Endothelial cell of umbilical vein (primary cell): ENCODE measurements at regions not wholly inside any gene's neighbourhood (a gene's known extent, or its start where the extent isn't known, plus 50 kb on each side); places are given as distances from the start of the nearest gene placed in this dataset.

ENCODE experiments used
- BruUV-seq: library from RNA; stranded (reverse); fragments of 400-500 nt; replicated peaks from 2 replicates; lab custom pipeline; 2021; lab: Mats Ljungman, UMichigan
- CTCF ChIA-PET: fragments of 300-600, 350-600 bp; sonication (Branson Sonifier 250); formaldehyde crosslinking; loops from one replicate; lab custom pipeline; 2021; ENCODE audit warnings: antibody characterized with exemption, inconsistent platforms; lab: Charles Lee
- POLR2A ChIA-PET: fragments of 300-600, 350-600 bp; sonication (Branson Sonifier 250); formaldehyde crosslinking; loops from one replicate; lab custom pipeline; 2021; ENCODE audit warnings: antibody characterized with exemption, inconsistent platforms; lab: Charles Lee
- DNase-seq: peaks from one replicate; pipeline ENCODE4 v3.0.0-alpha.2; 2011; ENCODE audit warnings: low read depth, low spot score
- FAIRE-seq: peaks from 2 replicates; lab custom pipeline; 2011; peaks lifted over from hg19 to GRCh38; lab: Jason Lieb, UNC
- H2AFZ ChIP-seq: 2 replicates; pipeline ENCODE4 v1.6.0; 2012; ENCODE audit warnings: low read depth, low read length, control low read depth, inconsistent platforms
- H3K27ac ChIP-seq: 2 replicates; pipeline ENCODE4 v1.5.1; 2011; ENCODE audit warnings: low read depth, mild to moderate bottlenecking, control low read depth, low read length, moderate library complexity; ENCODE audit not compliant: insufficient read depth
- H3K27me3 ChIP-seq, 2 experiments: 2 replicates each; pipeline versions ENCODE4 v1.6.0 to v1.6.1; 2011; ENCODE audit warnings: low read length in 2 of 2, mixed read lengths in 1 of 2; ENCODE audit not compliant: control insufficient read depth in 2 of 2, insufficient read depth in 2 of 2
- H3K36me3 ChIP-seq, 2 experiments: 2 replicates in 1 of 2; 3 replicates in 1 of 2; pipeline ENCODE4 v1.5.1; 2011; ENCODE audit warnings: low read length in 2 of 2, mild to moderate bottlenecking in 1 of 2, moderate library complexity in 1 of 2; ENCODE audit not compliant: control insufficient read depth in 2 of 2, insufficient read depth in 2 of 2; ENCODE audit errors: extremely low read depth in 1 of 2
- H3K4me1 ChIP-seq: 3 replicates; pipeline ENCODE4 v1.5.1; 2011; ENCODE audit warnings: mild to moderate bottlenecking, low read length; ENCODE audit not compliant: control insufficient read depth, insufficient read depth; ENCODE audit errors: extremely low read depth
- H3K4me2 ChIP-seq: 2 replicates; pipeline ENCODE4 v1.6.1; 2011; ENCODE audit warnings: low read length, control low read depth, mixed read lengths; ENCODE audit not compliant: insufficient read depth
- H3K4me3 ChIP-seq, 3 experiments: fragments of 200-600 bp in 1 of 3; sonication (generic), shearing (Covaris generic) in 1 of 3; replicated peaks in 1 of 3; 2 replicates each; pipeline ENCODE4 v1.5.1; 2011 to 2016; ENCODE audit warnings: control low read depth in 3 of 3, low read length in 3 of 3, mild to moderate bottlenecking in 2 of 3, inconsistent platforms in 1 of 3, low read depth in 1 of 3, moderate library complexity in 1 of 3; ENCODE audit not compliant: insufficient read depth in 1 of 3
- H3K79me2 ChIP-seq: 2 replicates; pipeline ENCODE4 v1.6.0; 2012; ENCODE audit warnings: low read length, inconsistent platforms; ENCODE audit not compliant: control insufficient read depth, insufficient read depth
- H3K9ac ChIP-seq: replicated peaks from 2 replicates; pipeline ENCODE3; 2011; ENCODE audit warnings: low read length, control low read depth; ENCODE audit not compliant: insufficient read depth; ENCODE audit errors: extremely low read depth
- H3K9me1 ChIP-seq: replicated peaks from 3 replicates; pipeline ENCODE4 v1.6.0; 2011; ENCODE audit warnings: mild to moderate bottlenecking, low read length; ENCODE audit not compliant: control insufficient read depth, insufficient read depth; ENCODE audit errors: extremely low read depth
- H3K9me3 ChIP-seq: replicated peaks from 2 replicates; pipeline ENCODE4 v1.5.1; 2012; ENCODE audit warnings: low read length, inconsistent platforms; ENCODE audit not compliant: control insufficient read depth, insufficient read depth
- H4K20me1 ChIP-seq: replicated peaks from 2 replicates; pipeline ENCODE3; 2011; ENCODE audit warnings: mild to moderate bottlenecking, low read length; ENCODE audit not compliant: control insufficient read depth, insufficient read depth; ENCODE audit errors: extremely low read depth
- EZH2 ChIP-seq: IDR thresholded peaks from 2 replicates; pipeline ENCODE4 v1.6.1; 2012; ENCODE audit warnings: borderline replicate concordance, low read depth, mild to moderate bottlenecking, moderate library complexity, low read length, inconsistent platforms; ENCODE audit not compliant: severe bottlenecking
- FOS ChIP-seq: IDR thresholded peaks from 2 replicates; pipeline ENCODE4 v1.6.1; 2011; ENCODE audit warnings: mild to moderate bottlenecking, low read length, moderate library complexity, borderline replicate concordance; ENCODE audit not compliant: insufficient read depth
- GATA2 ChIP-seq: IDR thresholded peaks from 2 replicates; pipeline ENCODE4 v1.7.0; 2011; ENCODE audit warnings: low read depth, mild to moderate bottlenecking, moderate library complexity, mixed read lengths, low read length; ENCODE audit not compliant: insufficient read length, insufficient read depth
- JUN ChIP-seq: IDR thresholded peaks from 2 replicates; pipeline ENCODE4 v1.6.1; 2011; ENCODE audit warnings: borderline replicate concordance, low read depth; ENCODE audit not compliant: insufficient read length, insufficient read depth
- MYC ChIP-seq: IDR thresholded peaks from one replicate; pipeline ENCODE4 v1.6.1; 2011; ENCODE audit warnings: mild to moderate bottlenecking, low read depth, low read length
- POLR2A ChIP-seq: IDR thresholded peaks from 2 replicates; pipeline ENCODE4 v1.6.1; 2012; ENCODE audit warnings: low read depth, mild to moderate bottlenecking, control low read depth, low read length
- POLR2AphosphoS5 ChIP-seq: IDR thresholded peaks from 2 replicates; pipeline ENCODE4 v1.6.1; 2012; ENCODE audit warnings: low read depth, mild to moderate bottlenecking, control low read depth, low read length, moderate library complexity; ENCODE audit not compliant: insufficient read depth
- dilution Hi-C: fragments of 300-500 bp; cut with MboI; formaldehyde crosslinking; loops from one replicate; pipeline ENCODE4 v1.15.0; 2019; ENCODE audit warnings: low sequenced_read_pairs; ENCODE audit not compliant: extremely low pct_ligation_motif_present
- intact Hi-C: fragments of 100-400 bp; cut with micrococcal nuclease; formaldehyde crosslinking; loops from one replicate; pipeline ENCODE4 v1.10.0; 2022
- TF ChIP-seq, protein P1 (sequence below): IDR thresholded peaks from 2 replicates; pipeline ENCODE4 v1.6.1; 2011; ENCODE audit not compliant: insufficient read depth, insufficient read length
- TF ChIP-seq, protein P2 (sequence below), 2 donors: IDR thresholded peaks; 1 replicate in 1 of 2; 2 replicates in 1 of 2; pipeline ENCODE4 v1.5.1; 2011; ENCODE audit warnings: low read length in 2 of 2, mild to moderate bottlenecking in 2 of 2, moderate library complexity in 2 of 2, control low read depth in 1 of 2, inconsistent platforms in 1 of 2, low read depth in 1 of 2; ENCODE audit not compliant: insufficient read depth in 1 of 2; ENCODE audit errors: extremely low read depth in 1 of 2

DNA sequence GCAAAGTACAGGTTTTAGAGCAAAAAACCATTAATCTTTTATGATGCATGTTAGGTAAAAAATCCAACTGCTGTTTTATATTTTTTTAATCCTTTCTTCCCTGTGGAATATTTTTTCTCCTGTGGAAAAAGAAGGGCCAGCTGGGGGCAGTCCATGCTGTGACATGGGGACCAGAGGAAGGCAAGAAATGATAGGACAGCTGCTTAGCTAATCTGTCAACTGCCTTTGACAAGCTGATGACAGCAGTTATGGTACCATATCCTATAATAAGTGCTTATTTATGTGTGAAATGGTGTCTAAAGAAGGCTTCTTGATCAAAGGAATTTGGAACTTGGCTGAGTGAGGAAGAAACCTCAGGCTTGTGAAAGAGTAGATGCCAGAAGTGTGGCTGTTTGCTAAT, 452.4 kb upstream of the NOVA1 start:
- Histone ChIP-seq H2AFZ (no peak overlapping the region), H3K27ac (no peak overlapping the region), H3K9me1 (no peaks in the 10 kb centered on the region), H4K20me1 (no peaks in the 10 kb centered on the region), H3K27me3 (no peaks in the 10 kb centered on the region), H3K4me2 (no peak overlapping the region), H3K36me3 (no peaks in the 10 kb centered on the region), H3K4me3 (no peak overlapping the region), H3K4me1 (no peaks in the 10 kb centered on the region), H3K9me3 (no peaks in the 10 kb centered on the region), H3K79me2 (no peaks in the 10 kb centered on the region), H3K9ac (no peak overlapping the region)
- BruUV-seq: no TSS peak
- ChIA-PET CTCF (no interaction called here), POLR2A (no interaction called here)
- TF ChIP-seq, protein P1, sequence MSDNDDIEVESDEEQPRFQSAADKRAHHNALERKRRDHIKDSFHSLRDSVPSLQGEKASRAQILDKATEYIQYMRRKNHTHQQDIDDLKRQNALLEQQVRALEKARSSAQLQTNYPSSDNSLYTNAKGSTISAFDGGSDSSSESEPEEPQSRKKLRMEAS: no peak
- TF ChIP-seq FOS (no peak), POLR2A (no peak), GATA2 (no peak), MYC (no peak), JUN (no peak), POLR2AphosphoS5 (no peak)
- no peak for FAIRE-seq
- intact Hi-C loops (loop anchor here (1.0 kb wide), 1 partner anchor 478 kb away; no protein-coding TSS in a partner anchor), dilution Hi-C loops (no loop called here)
- no peak for DNase-seq

DNA sequence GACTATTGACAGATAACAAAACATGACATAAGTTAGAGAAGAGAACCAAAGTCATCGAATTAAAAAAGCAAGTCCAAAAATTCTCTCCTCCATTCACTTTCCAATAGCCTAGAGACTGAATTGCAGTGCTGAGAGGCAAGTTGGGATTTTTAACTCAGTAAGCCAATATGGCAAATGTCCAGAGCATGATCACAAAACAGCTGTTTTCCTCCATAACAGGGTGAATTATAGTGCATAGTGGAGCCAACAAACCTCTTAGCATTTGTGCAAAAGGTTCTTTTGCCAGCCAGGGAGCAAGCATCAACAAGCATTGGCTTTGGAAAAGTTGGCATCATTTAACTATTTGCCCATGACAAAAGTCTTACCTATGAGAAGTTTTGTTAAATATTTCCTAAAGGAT, 458.8 kb upstream of the NOVA1 start:
- Histone ChIP-seq H3K9ac (no peak overlapping the region), H2AFZ (no peak overlapping the region), H3K4me1 (no peaks in the 10 kb centered on the region), H3K9me1 (no peaks in the 10 kb centered on the region), H3K4me3 (no peak overlapping the region), H3K27ac (no peak overlapping the region), H3K9me3 (no peaks in the 10 kb centered on the region), H3K4me2 (no peak overlapping the region), H3K27me3 (no peaks in the 10 kb centered on the region), H3K79me2 (no peaks in the 10 kb centered on the region), H3K36me3 (no peaks in the 10 kb centered on the region), H4K20me1 (no peaks in the 10 kb centered on the region)
- TF ChIP-seq POLR2AphosphoS5: no peak
- no peak for TF ChIP-seq MYC
- no peak for TF ChIP-seq GATA2
- TF ChIP-seq POLR2A: no peak
- TF ChIP-seq, protein P1: no peak
- no peak for TF ChIP-seq JUN
- TF ChIP-seq, protein P2, sequence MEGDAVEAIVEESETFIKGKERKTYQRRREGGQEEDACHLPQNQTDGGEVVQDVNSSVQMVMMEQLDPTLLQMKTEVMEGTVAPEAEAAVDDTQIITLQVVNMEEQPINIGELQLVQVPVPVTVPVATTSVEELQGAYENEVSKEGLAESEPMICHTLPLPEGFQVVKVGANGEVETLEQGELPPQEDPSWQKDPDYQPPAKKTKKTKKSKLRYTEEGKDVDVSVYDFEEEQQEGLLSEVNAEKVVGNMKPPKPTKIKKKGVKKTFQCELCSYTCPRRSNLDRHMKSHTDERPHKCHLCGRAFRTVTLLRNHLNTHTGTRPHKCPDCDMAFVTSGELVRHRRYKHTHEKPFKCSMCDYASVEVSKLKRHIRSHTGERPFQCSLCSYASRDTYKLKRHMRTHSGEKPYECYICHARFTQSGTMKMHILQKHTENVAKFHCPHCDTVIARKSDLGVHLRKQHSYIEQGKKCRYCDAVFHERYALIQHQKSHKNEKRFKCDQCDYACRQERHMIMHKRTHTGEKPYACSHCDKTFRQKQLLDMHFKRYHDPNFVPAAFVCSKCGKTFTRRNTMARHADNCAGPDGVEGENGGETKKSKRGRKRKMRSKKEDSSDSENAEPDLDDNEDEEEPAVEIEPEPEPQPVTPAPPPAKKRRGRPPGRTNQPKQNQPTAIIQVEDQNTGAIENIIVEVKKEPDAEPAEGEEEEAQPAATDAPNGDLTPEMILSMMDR (IDR thresholded peaks at IDR 0.05; ENCODE audit: extremely low read depth in 1 of 2, insufficient read depth in 1 of 2, low read depth in 1 of 2, low read length in 2 of 2): no peak
- TF ChIP-seq EZH2: no peak
- no peak for TF ChIP-seq FOS
- dilution Hi-C loops (no loop called here), intact Hi-C loops (no loop called here)
- ChIA-PET CTCF (no interaction called here), POLR2A (no interaction called here)
- FAIRE-seq: no peak
- no peak for DNase-seq
- BruUV-seq: no TSS peak
